Endothelial cell of umbilical vein (primary cell): ENCODE measurements at regions not wholly inside any gene's neighbourhood (a gene's known extent, or its start where the extent isn't known, plus 50 kb on each side); places are given as distances from the start of the nearest gene placed in this dataset.

ENCODE experiments used
- BruUV-seq: library from RNA; stranded (reverse); fragments of 400-500 nt; replicated peaks from 2 replicates; lab custom pipeline; 2021; lab: Mats Ljungman, UMichigan
- CTCF ChIA-PET: fragments of 300-600, 350-600 bp; sonication (Branson Sonifier 250); formaldehyde crosslinking; loops from one replicate; lab custom pipeline; 2021; ENCODE audit warnings: antibody characterized with exemption, inconsistent platforms; lab: Charles Lee
- POLR2A ChIA-PET: fragments of 300-600, 350-600 bp; sonication (Branson Sonifier 250); formaldehyde crosslinking; loops from one replicate; lab custom pipeline; 2021; ENCODE audit warnings: antibody characterized with exemption, inconsistent platforms; lab: Charles Lee
- DNase-seq: peaks from one replicate; pipeline ENCODE4 v3.0.0-alpha.2; 2011; ENCODE audit warnings: low read depth, low spot score
- FAIRE-seq: peaks from 2 replicates; lab custom pipeline; 2011; peaks lifted over from hg19 to GRCh38; lab: Jason Lieb, UNC
- H2AFZ ChIP-seq: 2 replicates; pipeline ENCODE4 v1.6.0; 2012; ENCODE audit warnings: low read depth, low read length, control low read depth, inconsistent platforms
- H3K27ac ChIP-seq: 2 replicates; pipeline ENCODE4 v1.5.1; 2011; ENCODE audit warnings: low read depth, mild to moderate bottlenecking, control low read depth, low read length, moderate library complexity; ENCODE audit not compliant: insufficient read depth
- H3K27me3 ChIP-seq, 2 experiments: 2 replicates each; pipeline versions ENCODE4 v1.6.0 to v1.6.1; 2011; ENCODE audit warnings: low read length in 2 of 2, mixed read lengths in 1 of 2; ENCODE audit not compliant: control insufficient read depth in 2 of 2, insufficient read depth in 2 of 2
- H3K36me3 ChIP-seq, 2 experiments: 2 replicates in 1 of 2; 3 replicates in 1 of 2; pipeline ENCODE4 v1.5.1; 2011; ENCODE audit warnings: low read length in 2 of 2, mild to moderate bottlenecking in 1 of 2, moderate library complexity in 1 of 2; ENCODE audit not compliant: control insufficient read depth in 2 of 2, insufficient read depth in 2 of 2; ENCODE audit errors: extremely low read depth in 1 of 2
- H3K4me1 ChIP-seq: 3 replicates; pipeline ENCODE4 v1.5.1; 2011; ENCODE audit warnings: mild to moderate bottlenecking, low read length; ENCODE audit not compliant: control insufficient read depth, insufficient read depth; ENCODE audit errors: extremely low read depth
- H3K4me2 ChIP-seq: 2 replicates; pipeline ENCODE4 v1.6.1; 2011; ENCODE audit warnings: low read length, control low read depth, mixed read lengths; ENCODE audit not compliant: insufficient read depth
- H3K4me3 ChIP-seq, 3 experiments: fragments of 200-600 bp in 1 of 3; sonication (generic), shearing (Covaris generic) in 1 of 3; replicated peaks in 1 of 3; 2 replicates each; pipeline ENCODE4 v1.5.1; 2011 to 2016; ENCODE audit warnings: control low read depth in 3 of 3, low read length in 3 of 3, mild to moderate bottlenecking in 2 of 3, inconsistent platforms in 1 of 3, low read depth in 1 of 3, moderate library complexity in 1 of 3; ENCODE audit not compliant: insufficient read depth in 1 of 3
- H3K79me2 ChIP-seq: 2 replicates; pipeline ENCODE4 v1.6.0; 2012; ENCODE audit warnings: low read length, inconsistent platforms; ENCODE audit not compliant: control insufficient read depth, insufficient read depth
- H3K9ac ChIP-seq: replicated peaks from 2 replicates; pipeline ENCODE3; 2011; ENCODE audit warnings: low read length, control low read depth; ENCODE audit not compliant: insufficient read depth; ENCODE audit errors: extremely low read depth
- H3K9me1 ChIP-seq: replicated peaks from 3 replicates; pipeline ENCODE4 v1.6.0; 2011; ENCODE audit warnings: mild to moderate bottlenecking, low read length; ENCODE audit not compliant: control insufficient read depth, insufficient read depth; ENCODE audit errors: extremely low read depth
- H3K9me3 ChIP-seq: replicated peaks from 2 replicates; pipeline ENCODE4 v1.5.1; 2012; ENCODE audit warnings: low read length, inconsistent platforms; ENCODE audit not compliant: control insufficient read depth, insufficient read depth
- H4K20me1 ChIP-seq: replicated peaks from 2 replicates; pipeline ENCODE3; 2011; ENCODE audit warnings: mild to moderate bottlenecking, low read length; ENCODE audit not compliant: control insufficient read depth, insufficient read depth; ENCODE audit errors: extremely low read depth
- CTCF ChIP-seq, 2 donors: IDR thresholded peaks; 1 replicate in 1 of 2; 2 replicates in 1 of 2; pipeline ENCODE4 v1.5.1; 2011; ENCODE audit warnings: low read length in 2 of 2, mild to moderate bottlenecking in 2 of 2, moderate library complexity in 2 of 2, control low read depth in 1 of 2, inconsistent platforms in 1 of 2, low read depth in 1 of 2; ENCODE audit not compliant: insufficient read depth in 1 of 2; ENCODE audit errors: extremely low read depth in 1 of 2
- EZH2 ChIP-seq: IDR thresholded peaks from 2 replicates; pipeline ENCODE4 v1.6.1; 2012; ENCODE audit warnings: borderline replicate concordance, low read depth, mild to moderate bottlenecking, moderate library complexity, low read length, inconsistent platforms; ENCODE audit not compliant: severe bottlenecking
- FOS ChIP-seq: IDR thresholded peaks from 2 replicates; pipeline ENCODE4 v1.6.1; 2011; ENCODE audit warnings: mild to moderate bottlenecking, low read length, moderate library complexity, borderline replicate concordance; ENCODE audit not compliant: insufficient read depth
- GATA2 ChIP-seq: IDR thresholded peaks from 2 replicates; pipeline ENCODE4 v1.7.0; 2011; ENCODE audit warnings: low read depth, mild to moderate bottlenecking, moderate library complexity, mixed read lengths, low read length; ENCODE audit not compliant: insufficient read length, insufficient read depth
- JUN ChIP-seq: IDR thresholded peaks from 2 replicates; pipeline ENCODE4 v1.6.1; 2011; ENCODE audit warnings: borderline replicate concordance, low read depth; ENCODE audit not compliant: insufficient read length, insufficient read depth
- MAX ChIP-seq: IDR thresholded peaks from 2 replicates; pipeline ENCODE4 v1.6.1; 2011; ENCODE audit not compliant: insufficient read depth, insufficient read length
- MYC ChIP-seq: IDR thresholded peaks from one replicate; pipeline ENCODE4 v1.6.1; 2011; ENCODE audit warnings: mild to moderate bottlenecking, low read depth, low read length
- POLR2A ChIP-seq: IDR thresholded peaks from 2 replicates; pipeline ENCODE4 v1.6.1; 2012; ENCODE audit warnings: low read depth, mild to moderate bottlenecking, control low read depth, low read length
- POLR2AphosphoS5 ChIP-seq: IDR thresholded peaks from 2 replicates; pipeline ENCODE4 v1.6.1; 2012; ENCODE audit warnings: low read depth, mild to moderate bottlenecking, control low read depth, low read length, moderate library complexity; ENCODE audit not compliant: insufficient read depth
- dilution Hi-C: fragments of 300-500 bp; cut with MboI; formaldehyde crosslinking; loops from one replicate; pipeline ENCODE4 v1.15.0; 2019; ENCODE audit warnings: low sequenced_read_pairs; ENCODE audit not compliant: extremely low pct_ligation_motif_present
- intact Hi-C: fragments of 100-400 bp; cut with micrococcal nuclease; formaldehyde crosslinking; loops from one replicate; pipeline ENCODE4 v1.10.0; 2022

- intact Hi-C loops (no loop called here), dilution Hi-C loops (no loop called here)
- no peak overlapping the region for H3K9ac ChIP-seq
- H2AFZ ChIP-seq, result no peak overlapping the region
- H3K4me2 ChIP-seq, result no peak overlapping the region
- H3K4me1 ChIP-seq, result no peaks in the 10 kb centered on the region
- DNase-seq, result no peak
- ChIA-PET POLR2A (no interaction called here), CTCF (no interaction called here)
- FAIRE-seq, result no peak
- no peaks in the 10 kb centered on the region for H3K27me3 ChIP-seq
- H3K36me3 ChIP-seq, result no peaks in the 10 kb centered on the region
- H4K20me1 ChIP-seq, result no peaks in the 10 kb centered on the region
- no peak overlapping the region for H3K4me3 ChIP-seq
- no peak for TF ChIP-seq EZH2
- H3K9me1 ChIP-seq, result no peaks in the 10 kb centered on the region
- H3K27ac ChIP-seq, result no peak overlapping the region
- BruUV-seq, result no TSS peak
- no peaks in the 10 kb centered on the region for H3K79me2 ChIP-seq
- no peaks in the 10 kb centered on the region for H3K9me3 ChIP-seq
Measured at GRCh38 chr1:182259968-182260367, 131.6 kb downstream of the GLUL start.

GRCh38 chr1:182259229-182259872 lies 132.2 kb downstream of the GLUL start:
- no peaks in the 10 kb centered on the region for H4K20me1 ChIP-seq
- H3K79me2 ChIP-seq, result no peaks in the 10 kb centered on the region
- no peak overlapping the region for H2AFZ ChIP-seq
- no TSS peak for BruUV-seq
- DNase-seq (no peak), FAIRE-seq (no peak)
- H3K27ac ChIP-seq, result no peak overlapping the region
- H3K4me2 ChIP-seq, result no peak overlapping the region
- H3K36me3 ChIP-seq, result no peaks in the 10 kb centered on the region
- POLR2A ChIA-PET, result no interaction called here
- H3K9me1 ChIP-seq, result no peaks in the 10 kb centered on the region
- CTCF ChIA-PET, result no interaction called here
- H3K4me3 ChIP-seq, result no peak overlapping the region
- TF ChIP-seq CTCF (IDR thresholded peaks at IDR 0.05; ENCODE audit: extremely low read depth in 1 of 2, insufficient read depth in 1 of 2, low read depth in 1 of 2, low read length in 2 of 2) (no peak), JUN (no peak), MYC (no peak), FOS (no peak), EZH2 (no peak), GATA2 (no peak), MAX (no peak), POLR2A (no peak), POLR2AphosphoS5 (no peak)
- no peaks in the 10 kb centered on the region for H3K27me3 ChIP-seq
- no peaks in the 10 kb centered on the region for H3K9me3 ChIP-seq
- no peak overlapping the region for H3K9ac ChIP-seq
- intact Hi-C loops, result no loop called here
- H3K4me1 ChIP-seq, result no peaks in the 10 kb centered on the region
- dilution Hi-C loops, result no loop called here
